HK-2 (cell line): ENCODE measurements at regions not wholly inside any gene's neighbourhood (a gene's known extent, or its start where the extent isn't known, plus 50 kb on each side); places are given as distances from the start of the nearest gene placed in this dataset.

ENCODE experiments used
- DNase-seq: peaks from one replicate; pipeline ENCODE4 v3.0.0-alpha.2; 2018; ENCODE audit not compliant: unreplicated experiment

GRCh38 chr1:239538239-239538988 is 152.0 kb downstream of the CHRM3 start:
- DNase-seq, result no peak

DNA sequence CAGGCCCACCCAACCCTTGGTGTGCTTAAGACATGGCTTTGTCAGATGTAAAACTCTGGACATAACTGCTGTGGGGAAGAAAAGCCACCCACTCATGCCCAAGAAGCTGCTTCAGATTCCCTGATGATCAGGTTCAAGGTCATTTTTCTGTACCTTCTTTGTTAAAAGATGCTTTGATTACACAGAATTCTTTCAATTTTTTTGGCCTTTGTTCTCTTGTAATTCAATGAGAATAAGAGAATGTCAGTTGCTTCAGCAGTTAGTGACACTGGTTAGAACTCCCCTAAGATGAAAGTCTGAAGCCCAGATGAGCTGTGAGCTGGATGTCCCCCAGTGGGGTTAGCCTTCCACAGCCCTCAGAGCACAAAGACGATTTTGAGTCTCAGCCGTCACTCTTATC is 152.7 kb downstream of the CHRM3 start:
- no peak for DNase-seq

DNA sequence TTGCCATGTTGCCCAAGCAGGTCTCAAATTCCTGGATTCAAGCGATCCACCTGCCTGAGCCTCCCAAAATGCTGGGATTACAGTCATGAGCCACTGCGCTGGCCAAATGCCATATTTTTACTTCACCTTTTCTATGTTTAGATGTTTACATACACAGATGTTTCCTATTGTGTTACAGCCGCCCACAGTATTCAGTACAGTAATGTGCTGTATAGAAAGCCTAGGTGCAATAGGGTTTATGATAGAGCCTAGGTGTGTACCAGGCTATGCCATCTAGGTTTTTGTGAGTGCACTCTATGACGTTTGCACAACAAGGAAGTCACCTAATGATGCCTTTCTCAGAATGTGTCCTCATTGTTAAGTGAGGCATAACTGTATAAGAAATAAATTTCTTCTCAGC is 153.4 kb downstream of the CHRM3 start:
- no peak for DNase-seq

GRCh38 chr1:239543873-239544272 is 157.5 kb downstream of the CHRM3 start:
- DNase-seq, result no peak

- DNase-seq, result no peak
Observed at GRCh38 chr1:239545466-239545865, 159.1 kb downstream of the CHRM3 start.

GRCh38 chr1:239547987-239548386 is 161.6 kb downstream of the CHRM3 start:
- DNase-seq, result no peak

GRCh38 chr1:239550178-239550577 is 163.8 kb downstream of the CHRM3 start:
- no peak for DNase-seq

- no peak for DNase-seq
Observed at GRCh38 chr1:239555350-239555749, 169.0 kb downstream of the CHRM3 start.

DNA sequence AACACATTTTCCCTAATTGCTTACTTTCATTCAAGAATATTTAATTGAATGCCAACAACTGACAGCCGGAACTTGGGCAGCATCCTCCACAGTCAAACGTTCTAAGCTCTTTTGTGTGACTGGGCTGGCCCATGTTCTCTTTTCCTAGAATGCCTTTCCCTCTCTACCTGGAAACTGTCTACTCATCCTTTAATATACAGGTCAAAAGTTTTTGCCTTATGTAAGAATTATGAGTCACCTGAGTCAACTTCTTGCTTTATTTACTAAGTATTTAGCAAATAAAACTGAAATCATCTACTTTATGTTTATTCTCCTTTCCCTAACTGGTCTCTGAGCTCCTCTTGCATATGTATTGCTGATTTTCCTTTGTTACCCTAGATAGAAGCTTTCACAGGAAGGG is 172.2 kb downstream of the CHRM3 start:
- no peak for DNase-seq

- DNase-seq, result no peak
Observed at GRCh38 chr1:239558991-239559390, 172.6 kb downstream of the CHRM3 start.

DNA sequence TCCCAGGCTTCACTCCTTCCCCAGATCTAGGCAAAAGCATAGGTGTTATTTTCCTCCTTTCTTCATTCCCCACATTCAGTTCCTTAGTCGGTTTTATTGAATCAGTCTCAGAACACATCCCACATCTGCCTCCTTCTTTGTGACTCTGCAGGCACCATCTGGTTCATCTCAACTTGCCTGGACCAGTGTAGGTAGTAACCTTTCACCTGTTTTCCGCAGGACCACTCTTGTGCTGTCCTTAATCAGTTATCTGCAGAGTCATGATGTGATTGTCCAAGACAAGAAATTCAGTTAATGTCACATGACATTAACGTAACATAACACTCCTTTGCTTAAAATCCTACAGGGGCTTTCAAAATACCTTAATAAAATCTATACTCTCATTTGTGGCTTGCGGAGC is 174.6 kb downstream of the CHRM3 start:
- no peak for DNase-seq

DNA sequence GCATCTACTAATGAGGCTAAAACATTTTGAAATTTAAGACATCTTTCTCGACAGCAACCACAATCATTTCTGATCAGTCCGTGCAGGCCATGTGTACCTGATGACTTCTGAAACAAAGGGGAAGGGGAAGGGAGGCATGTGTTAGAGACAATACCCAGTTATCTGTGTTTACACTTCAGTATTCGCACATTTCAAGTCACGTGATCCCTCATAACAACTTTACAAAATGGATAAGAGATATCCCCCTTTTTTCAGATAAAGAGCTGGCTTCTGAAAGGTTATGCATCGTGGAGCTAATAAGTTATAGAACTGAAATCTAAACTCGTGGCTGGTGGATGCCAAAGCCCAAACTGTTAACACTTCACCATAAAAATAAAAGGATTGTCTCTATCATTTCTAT is 175.7 kb downstream of the CHRM3 start:
- DNase-seq, result no peak

DNA sequence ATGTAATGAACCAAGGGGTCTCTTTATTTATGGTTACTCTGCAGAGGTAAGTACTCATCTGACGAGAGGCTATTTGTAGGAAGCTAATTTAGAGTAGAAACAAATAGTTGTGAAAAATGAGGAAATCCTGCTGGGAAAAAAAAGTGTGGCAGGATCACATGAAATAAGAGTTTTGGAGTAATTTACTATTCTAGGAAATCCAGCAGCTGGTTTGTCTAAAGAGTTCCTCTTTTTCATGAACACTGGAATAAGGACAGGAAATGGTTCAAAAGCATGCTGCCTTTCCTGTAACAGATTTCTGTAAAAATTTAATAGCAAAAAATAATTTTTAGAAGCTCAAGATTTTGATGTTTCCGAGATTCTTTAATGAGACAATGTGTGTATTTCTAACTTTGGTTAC is 177.3 kb downstream of the CHRM3 start:
- no peak for DNase-seq

DNA sequence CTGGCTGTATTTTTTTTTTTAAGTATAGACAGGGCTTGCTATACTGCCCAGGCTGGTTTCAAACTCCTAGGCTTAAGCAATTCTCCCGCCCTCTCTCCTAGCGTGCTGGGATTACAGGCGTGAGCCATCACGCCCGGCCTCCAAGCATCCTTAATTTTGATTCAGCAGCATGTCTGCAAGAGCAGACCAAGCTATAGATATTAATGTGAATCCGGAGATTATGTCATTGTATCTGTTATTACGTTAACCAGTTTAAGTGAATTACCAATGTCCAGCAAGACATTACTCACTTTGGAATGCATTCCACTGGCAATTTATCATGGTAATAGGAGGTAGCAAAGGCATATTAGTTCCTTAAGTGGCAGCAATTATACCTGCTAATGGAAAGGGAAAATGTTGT is 179.7 kb downstream of the CHRM3 start:
- DNase-seq, result no peak

- no peak for DNase-seq
Observed at GRCh38 chr1:239570878-239571277, 184.5 kb downstream of the CHRM3 start.

- DNase-seq, result no peak
Observed at GRCh38 chr1:239572183-239572582, 185.8 kb downstream of the CHRM3 start.

GRCh38 chr1:239574112-239574511 is 187.7 kb downstream of the CHRM3 start:
- no peak for DNase-seq

DNA sequence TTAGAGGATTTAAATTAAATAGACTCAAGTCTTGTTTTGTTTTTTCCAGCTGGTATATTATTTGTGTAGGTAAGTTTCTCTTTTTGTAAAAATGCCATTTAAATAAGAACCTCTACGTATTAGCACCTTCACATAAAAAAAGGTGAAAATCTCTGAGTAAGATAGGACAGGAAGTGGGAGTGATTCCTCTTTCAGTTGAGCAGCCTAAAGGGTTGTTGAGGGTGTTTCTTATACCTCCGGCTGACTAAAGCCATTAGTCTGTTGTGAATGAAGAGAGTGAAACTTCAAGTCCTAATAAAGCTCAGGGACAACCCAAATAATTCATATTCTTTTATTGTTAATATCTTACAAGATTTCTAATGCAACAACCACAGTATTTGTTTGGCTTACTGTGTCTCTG is 188.7 kb downstream of the CHRM3 start:
- no peak for DNase-seq

DNA sequence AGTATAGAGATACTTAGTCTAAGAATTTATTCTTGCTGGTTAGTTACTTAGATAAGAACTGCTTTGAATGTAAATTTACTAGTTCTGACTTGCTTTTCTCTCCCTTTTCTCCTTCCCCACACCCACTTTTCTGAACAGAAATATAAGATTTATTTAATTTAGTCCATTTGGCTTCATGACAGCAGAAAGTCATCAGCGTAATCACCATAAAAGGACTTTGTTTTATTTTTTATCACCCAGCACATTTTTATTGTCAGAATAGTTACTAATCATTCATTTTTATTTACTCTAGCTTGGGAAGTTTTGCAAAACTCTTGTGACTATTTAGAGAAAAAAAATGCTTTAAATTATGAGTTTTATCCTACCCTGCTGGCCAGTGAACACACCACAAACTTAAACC is 197.2 kb downstream of the CHRM3 start:
- no peak for DNase-seq

DNA sequence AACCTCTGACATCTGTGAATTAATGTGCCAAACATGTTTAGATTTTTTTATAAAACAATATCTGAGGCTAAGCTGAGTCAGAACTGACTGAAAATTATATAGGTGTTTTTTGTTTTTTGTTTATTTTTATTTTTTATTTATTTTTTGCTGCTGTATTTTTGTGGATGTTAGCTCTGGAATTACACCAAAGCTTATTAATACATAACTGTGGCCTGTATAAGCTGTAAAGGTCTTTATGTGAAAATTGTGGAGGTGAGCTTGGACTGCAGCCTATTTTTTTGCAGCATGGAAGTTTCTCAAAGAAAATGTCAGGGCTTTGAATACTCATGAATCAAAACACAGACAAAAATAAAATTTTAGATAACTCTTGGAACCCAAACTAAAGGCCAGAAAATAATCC is 199.8 kb downstream of the CHRM3 start:
- DNase-seq, result no peak

DNA sequence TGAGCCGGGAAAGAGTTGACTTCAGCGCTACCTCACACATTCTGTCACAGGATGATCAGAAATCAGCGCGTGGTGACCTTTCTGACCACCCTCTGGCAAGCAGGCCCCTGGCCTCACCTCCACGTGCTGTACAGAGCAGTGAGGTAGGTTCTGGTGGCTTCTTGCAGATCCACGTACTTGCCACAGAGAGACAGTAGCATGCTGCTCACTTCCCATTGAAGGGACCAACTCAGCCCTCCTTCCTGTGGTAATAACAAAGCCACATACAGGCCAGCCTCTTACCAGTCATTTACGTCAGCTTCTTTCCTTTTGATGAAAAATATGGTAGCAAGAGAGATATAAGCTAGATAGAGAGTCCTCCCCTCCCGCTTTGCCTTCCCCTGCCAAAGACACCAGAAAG is 200.7 kb downstream of the CHRM3 start:
- no peak for DNase-seq

- DNase-seq, result no peak
Observed at GRCh38 chr1:239587574-239588369, 201.4 kb downstream of the CHRM3 start.

- no peak for DNase-seq
Observed at GRCh38 chr1:239590556-239590955, 204.2 kb downstream of the CHRM3 start.
